ENCODE measurements at regions not wholly inside any gene's neighbourhood (a gene's known extent, or its start where the extent isn't known, plus 50 kb on each side); places are given as distances from the start of the nearest gene placed in this dataset.
"Not testable (repeated sequence)": the region's sequence is repeated elsewhere in the genome, so short reads cannot be mapped to it uniquely, and the experiment has no call there.

- Histone ChIP-seq H3K4me2 (ENCODE audit: extremely low read depth, insufficient read depth, low read length) (no peak overlapping the region), H3K36me3 (ENCODE audit: control insufficient read depth, insufficient read depth, low read length) (no peaks in the 10 kb centered on the region), H3K27ac (ENCODE audit: insufficient read depth, low read length) (no peak overlapping the region), H3K9ac (ENCODE audit: insufficient read depth, low read length) (no peak overlapping the region), H3K9me3 (ENCODE audit: control insufficient read depth, insufficient read depth, low read depth, low read length) (no peaks in the 10 kb centered on the region), H3K79me2 (ENCODE audit: control insufficient read depth, insufficient read depth, low read length) (no peaks in the 10 kb centered on the region), H2AFZ (ENCODE audit: low read length) (no peak overlapping the region), H3K27me3 (ENCODE audit: control insufficient read depth, insufficient read depth, low read length) (no peaks in the 10 kb centered on the region), H3K4me3 (replicated peaks in 1 of 4; ENCODE audit: control extremely low read depth in 1 of 4, insufficient read depth in 1 of 4, low read depth in 3 of 4, low read length in 4 of 4) (no peak overlapping the region), H3K4me1 (ENCODE audit: control insufficient read depth, extremely low read depth, insufficient read depth, low read length) (no peaks in the 10 kb centered on the region), H4K20me1 (ENCODE audit: control insufficient read depth, extremely low read depth, insufficient read depth, low read length) (no peaks in the 10 kb centered on the region)
- DNase-seq (ENCODE audit: low read depth in 2 of 2): no peak
- TF ChIP-seq CTCF (conservative IDR thresholded peaks at IDR 0.05 in 1 of 2, IDR thresholded peaks at IDR 0.05 in 1 of 2; ENCODE audit: low read depth in 1 of 2, low read length in 2 of 2) (no peak), EZH2 (IDR thresholded peaks at IDR 0.05; ENCODE audit: low read length, missing control alignments) (no peak)
Observed at GRCh38 chr9:117828466-117828865, 124.3 kb downstream of the TLR4 start.

GRCh38 chr9:117835798-117836197 is 131.6 kb downstream of the TLR4 start:
- H2AFZ ChIP-seq (ENCODE audit: low read length): no peak overlapping the region
- H3K9ac ChIP-seq (ENCODE audit: insufficient read depth, low read length): no peak overlapping the region
- no peaks in the 10 kb centered on the region for H3K79me2 ChIP-seq (ENCODE audit: control insufficient read depth, insufficient read depth, low read length)
- H3K4me2 ChIP-seq (ENCODE audit: extremely low read depth, insufficient read depth, low read length): no peak overlapping the region
- no peaks in the 10 kb centered on the region for H3K27me3 ChIP-seq (ENCODE audit: control insufficient read depth, insufficient read depth, low read length)
- no peaks in the 10 kb centered on the region for H3K4me1 ChIP-seq (ENCODE audit: control insufficient read depth, extremely low read depth, insufficient read depth, low read length)
- H3K27ac ChIP-seq (ENCODE audit: insufficient read depth, low read length): no peak overlapping the region
- H3K9me3 ChIP-seq (ENCODE audit: control insufficient read depth, insufficient read depth, low read depth, low read length): no peaks in the 10 kb centered on the region
- no peak overlapping the region for H3K4me3 ChIP-seq (replicated peaks in 1 of 4; ENCODE audit: control extremely low read depth in 1 of 4, insufficient read depth in 1 of 4, low read depth in 3 of 4, low read length in 4 of 4)
- DNase-seq (ENCODE audit: low read depth in 2 of 2): no peak
- no peaks in the 10 kb centered on the region for H3K36me3 ChIP-seq (ENCODE audit: control insufficient read depth, insufficient read depth, low read length)
- TF ChIP-seq EZH2 (IDR thresholded peaks at IDR 0.05; ENCODE audit: low read length, missing control alignments): no peak
- no peak for TF ChIP-seq CTCF (conservative IDR thresholded peaks at IDR 0.05 in 1 of 2, IDR thresholded peaks at IDR 0.05 in 1 of 2; ENCODE audit: low read depth in 1 of 2, low read length in 2 of 2)
- no peaks in the 10 kb centered on the region for H4K20me1 ChIP-seq (ENCODE audit: control insufficient read depth, extremely low read depth, insufficient read depth, low read length)

- TF ChIP-seq EZH2 (IDR thresholded peaks at IDR 0.05; ENCODE audit: low read length, missing control alignments): no peak
Observed at GRCh38 chr9:117839862-117840261, 135.7 kb downstream of the TLR4 start.

GRCh38 chr9:117851836-117852461 is 147.7 kb downstream of the TLR4 start:
- H3K79me2 ChIP-seq (ENCODE audit: control insufficient read depth, insufficient read depth, low read length); H4K20me1 ChIP-seq (ENCODE audit: control insufficient read depth, extremely low read depth, insufficient read depth, low read length); H3K4me1 ChIP-seq (ENCODE audit: control insufficient read depth, extremely low read depth, insufficient read depth, low read length); H3K9ac ChIP-seq (ENCODE audit: insufficient read depth, low read length); H3K4me2 ChIP-seq (ENCODE audit: extremely low read depth, insufficient read depth, low read length); H3K27ac ChIP-seq (ENCODE audit: insufficient read depth, low read length); DNase-seq (ENCODE audit: low read depth in 2 of 2); H3K9me3 ChIP-seq (ENCODE audit: control insufficient read depth, insufficient read depth, low read depth, low read length); H2AFZ ChIP-seq (ENCODE audit: low read length); H3K27me3 ChIP-seq (ENCODE audit: control insufficient read depth, insufficient read depth, low read length); H3K36me3 ChIP-seq (ENCODE audit: control insufficient read depth, insufficient read depth, low read length); H3K4me3 ChIP-seq (replicated peaks in 1 of 4; ENCODE audit: control extremely low read depth in 1 of 4, insufficient read depth in 1 of 4, low read depth in 3 of 4, low read length in 4 of 4): not testable (repeated sequence)

More at GRCh38 chr9:117839862-117840261, 135.7 kb downstream of the TLR4 start:
- H3K27ac ChIP-seq (ENCODE audit: insufficient read depth, low read length): no peak overlapping the region
- H3K36me3 ChIP-seq (ENCODE audit: control insufficient read depth, insufficient read depth, low read length): no peaks in the 10 kb centered on the region
- no peaks in the 10 kb centered on the region for H3K9me3 ChIP-seq (ENCODE audit: control insufficient read depth, insufficient read depth, low read depth, low read length)
- H4K20me1 ChIP-seq (ENCODE audit: control insufficient read depth, extremely low read depth, insufficient read depth, low read length): no peaks in the 10 kb centered on the region
- DNase-seq (ENCODE audit: low read depth in 2 of 2): no peak
- no peak overlapping the region for H2AFZ ChIP-seq (ENCODE audit: low read length)
- no peaks in the 10 kb centered on the region for H3K79me2 ChIP-seq (ENCODE audit: control insufficient read depth, insufficient read depth, low read length)
- no peaks in the 10 kb centered on the region for H3K27me3 ChIP-seq (ENCODE audit: control insufficient read depth, insufficient read depth, low read length)
- no peak overlapping the region for H3K9ac ChIP-seq (ENCODE audit: insufficient read depth, low read length)
- H3K4me1 ChIP-seq (ENCODE audit: control insufficient read depth, extremely low read depth, insufficient read depth, low read length): no peaks in the 10 kb centered on the region
- H3K4me3 ChIP-seq (replicated peaks in 1 of 4; ENCODE audit: control extremely low read depth in 1 of 4, insufficient read depth in 1 of 4, low read depth in 3 of 4, low read length in 4 of 4): no peak overlapping the region
- no peak overlapping the region for H3K4me2 ChIP-seq (ENCODE audit: extremely low read depth, insufficient read depth, low read length)
